OCI-LY1 (cell line): ENCODE measurements at regions not wholly inside any gene's neighbourhood (a gene's known extent, or its start where the extent isn't known, plus 50 kb on each side); places are given as distances from the start of the nearest gene placed in this dataset.

ENCODE experiments used
- CTCF ChIP-seq: fragments of 200-600 bp; sonication (generic), shearing (Covaris generic); IDR thresholded peaks from 2 replicates; pipeline ENCODE4 v1.5.1; 2017; ENCODE audit warnings: mild to moderate bottlenecking, antibody characterized with exemption, low read length, moderate library complexity, mixed read lengths
- EZH2 ChIP-seq: fragments of 200-600 bp; sonication (generic), shearing (Covaris generic); IDR thresholded peaks from 2 replicates; pipeline ENCODE4 v1.8.0; 2017; ENCODE audit warnings: borderline replicate concordance, mixed run types, mild to moderate bottlenecking, antibody characterized with exemption, low read length, moderate library complexity, mixed read lengths

GRCh38 chr1:232260861-232261260 is 369.1 kb downstream of the SIPA1L2 start:
- TF ChIP-seq CTCF (no peak), EZH2 (no peak)
